ENCODE measurements at regions not wholly inside any gene's neighbourhood (a gene's known extent, or its start where the extent isn't known, plus 50 kb on each side); places are given as distances from the start of the nearest gene placed in this dataset.

DNA sequence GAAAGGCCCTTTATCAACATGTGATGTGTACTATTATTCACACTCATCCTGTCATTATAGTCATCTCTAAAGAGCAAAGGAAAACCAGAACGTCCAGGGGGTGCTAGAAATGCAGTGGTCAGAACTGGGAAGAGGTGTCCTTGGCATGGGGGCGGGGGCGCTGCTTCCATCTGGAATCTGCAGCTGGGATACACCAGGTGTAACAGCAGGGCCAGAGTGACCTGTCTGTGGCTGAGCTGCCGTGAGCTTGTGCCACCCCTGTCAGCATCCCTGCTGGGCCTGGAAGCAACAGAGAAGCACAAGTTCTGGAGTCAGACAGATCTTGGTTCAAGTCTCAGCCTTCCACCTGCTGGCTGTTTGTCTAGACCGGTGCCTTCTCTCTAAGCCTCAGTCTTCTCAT is 263.3 kb upstream of the MVB12B start:
- H3K9me3 ChIP-seq (ENCODE audit: insufficient read depth, low read length), result no peaks in the 10 kb centered on the region; the same call in 1 of the 2 replicates
- no peak overlapping the region for H3K4me3 ChIP-seq (ENCODE audit: insufficient read length, low read depth)
- no peak for DNase-seq (ENCODE audit: low read depth, low spot score)
- H3K4me1 ChIP-seq (ENCODE audit: insufficient read depth, insufficient read length), result peaks cover 3% of the 10 kb centered on the region
- H3K27me3 ChIP-seq (ENCODE audit: insufficient read depth, insufficient read length), result no peaks in the 10 kb centered on the region
- no peak overlapping the region for H3K9ac ChIP-seq (ENCODE audit: insufficient read length, low read depth)
- TF ChIP-seq ZNF274 (IDR thresholded peaks at IDR 0.05; ENCODE audit: low read depth, low read length), result no peak
- TF ChIP-seq SUZ12 (IDR thresholded peaks at IDR 0.05; ENCODE audit: extremely low read depth, insufficient read depth, insufficient read length), result no peak
- no peak for TF ChIP-seq YY1 (IDR thresholded peaks at IDR 0.05; ENCODE audit: insufficient read depth, insufficient read length)
- no peaks in the 10 kb centered on the region for H3K36me3 ChIP-seq (ENCODE audit: insufficient read depth, insufficient read length, low read length)

DNA sequence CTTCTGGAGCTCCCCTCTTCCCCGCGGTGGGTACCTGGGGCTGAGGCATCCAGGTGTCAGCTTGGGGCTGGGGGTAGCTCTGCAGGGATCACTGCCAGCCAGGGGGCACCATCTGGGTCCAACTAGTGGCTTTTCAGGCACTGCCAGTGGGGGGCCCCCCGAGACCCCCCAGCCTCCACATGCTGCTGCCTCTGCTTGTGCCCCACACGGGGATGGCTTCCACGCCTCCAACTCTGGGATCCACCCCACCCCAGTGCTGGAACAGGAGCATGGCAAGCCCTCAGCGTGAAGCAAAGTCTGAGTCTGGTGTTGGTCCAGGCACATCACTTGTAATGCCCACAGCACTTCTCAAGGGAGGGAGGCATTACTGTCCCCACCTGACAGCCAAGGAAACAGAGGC is 260.5 kb upstream of the MVB12B start:
- no peaks in the 10 kb centered on the region for H3K4me1 ChIP-seq (ENCODE audit: insufficient read depth, insufficient read length)
- H3K4me3 ChIP-seq (ENCODE audit: insufficient read length, low read depth), result no peak overlapping the region
- no peak for TF ChIP-seq ZNF274 (IDR thresholded peaks at IDR 0.05; ENCODE audit: low read depth, low read length)
- TF ChIP-seq SUZ12 (IDR thresholded peaks at IDR 0.05; ENCODE audit: extremely low read depth, insufficient read depth, insufficient read length), result no peak
- H3K36me3 ChIP-seq (ENCODE audit: insufficient read depth, insufficient read length, low read length), result no peaks in the 10 kb centered on the region
- no peak for DNase-seq (ENCODE audit: low read depth, low spot score)
- H3K27me3 ChIP-seq (ENCODE audit: insufficient read depth, insufficient read length), result no peaks in the 10 kb centered on the region
- no peak overlapping the region for H3K9ac ChIP-seq (ENCODE audit: insufficient read length, low read depth)
- H3K9me3 ChIP-seq (ENCODE audit: insufficient read depth, low read length), result no peaks in the 10 kb centered on the region; the same call in 1 of the 2 replicates

- Histone ChIP-seq H3K9me3 (ENCODE audit: insufficient read depth, low read length) (no peaks in the 10 kb centered on the region; the same call in 1 of the 2 replicates), H3K36me3 (ENCODE audit: insufficient read depth, insufficient read length, low read length) (no peaks in the 10 kb centered on the region), H3K27me3 (ENCODE audit: insufficient read depth, insufficient read length) (no peaks in the 10 kb centered on the region), H3K4me1 (ENCODE audit: insufficient read depth, insufficient read length) (no peaks in the 10 kb centered on the region), H3K4me3 (ENCODE audit: insufficient read length, low read depth) (no peak overlapping the region), H3K9ac (ENCODE audit: insufficient read length, low read depth) (no peak overlapping the region)
- no peak for DNase-seq (ENCODE audit: low read depth, low spot score)
- TF ChIP-seq SUZ12 (IDR thresholded peaks at IDR 0.05; ENCODE audit: extremely low read depth, insufficient read depth, insufficient read length), result no peak
Measured at GRCh38 chr9:126067031-126067734, 259.4 kb upstream of the MVB12B start.

GRCh38 chr9:126068534-126069230 is 257.9 kb upstream of the MVB12B start:
- no peak overlapping the region for H3K9ac ChIP-seq (ENCODE audit: insufficient read length, low read depth)
- H3K36me3 ChIP-seq (ENCODE audit: insufficient read depth, insufficient read length, low read length), result no peaks in the 10 kb centered on the region
- TF ChIP-seq SUZ12 (IDR thresholded peaks at IDR 0.05; ENCODE audit: extremely low read depth, insufficient read depth, insufficient read length) (no peak), YY1 (IDR thresholded peaks at IDR 0.05; ENCODE audit: insufficient read depth, insufficient read length) (no peak), ZNF274 (IDR thresholded peaks at IDR 0.05; ENCODE audit: low read depth, low read length) (no peak)
- H3K4me1 ChIP-seq (ENCODE audit: insufficient read depth, insufficient read length), result no peaks in the 10 kb centered on the region
- no peak overlapping the region for H3K4me3 ChIP-seq (ENCODE audit: insufficient read length, low read depth)
- H3K27me3 ChIP-seq (ENCODE audit: insufficient read depth, insufficient read length), result no peaks in the 10 kb centered on the region
- no peak for DNase-seq (ENCODE audit: low read depth, low spot score)
- H3K9me3 ChIP-seq (ENCODE audit: insufficient read depth, low read length), result no peaks in the 10 kb centered on the region

DNA sequence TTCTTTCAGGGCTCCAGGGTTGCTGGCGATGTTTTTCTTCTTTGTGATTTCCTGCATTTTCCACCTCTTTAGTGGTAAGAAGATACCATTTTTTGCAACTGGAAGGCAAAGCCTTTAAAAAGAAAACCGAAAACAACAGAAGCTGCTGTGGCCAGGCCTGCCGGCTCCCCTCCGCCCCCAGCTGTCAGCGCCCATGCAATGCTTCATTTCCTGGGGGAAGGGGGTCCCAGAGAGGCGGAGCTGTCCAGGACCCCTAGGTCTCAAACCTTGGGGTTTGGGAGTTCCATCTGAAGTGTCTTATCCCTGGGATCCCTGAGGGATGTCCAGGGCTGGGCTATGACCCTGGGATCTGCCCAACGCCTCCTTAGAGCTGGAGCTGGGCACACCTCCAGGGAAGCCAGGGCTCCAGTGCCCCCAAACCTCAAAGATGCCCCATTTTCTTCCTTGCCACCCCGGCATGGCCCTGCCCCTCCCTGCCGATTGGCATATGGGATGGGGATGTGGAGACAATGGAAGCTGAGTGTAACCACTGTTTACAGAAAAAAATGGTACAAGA is 257.2 kb upstream of the MVB12B start:
- H3K9me3 ChIP-seq (ENCODE audit: insufficient read depth, low read length), result no peaks in the 10 kb centered on the region
- no peaks in the 10 kb centered on the region for H3K36me3 ChIP-seq (ENCODE audit: insufficient read depth, insufficient read length, low read length)
- no peaks in the 10 kb centered on the region for H3K4me1 ChIP-seq (ENCODE audit: insufficient read depth, insufficient read length)
- no peak for DNase-seq (ENCODE audit: low read depth, low spot score)
- H3K27me3 ChIP-seq (ENCODE audit: insufficient read depth, insufficient read length), result no peaks in the 10 kb centered on the region
- no peak overlapping the region for H3K4me3 ChIP-seq (ENCODE audit: insufficient read length, low read depth)
- no peak overlapping the region for H3K9ac ChIP-seq (ENCODE audit: insufficient read length, low read depth)
- TF ChIP-seq YY1 (IDR thresholded peaks at IDR 0.05; ENCODE audit: insufficient read depth, insufficient read length) (no peak), SUZ12 (IDR thresholded peaks at IDR 0.05; ENCODE audit: extremely low read depth, insufficient read depth, insufficient read length) (no peak), ZNF274 (IDR thresholded peaks at IDR 0.05; ENCODE audit: low read depth, low read length) (no peak)

GRCh38 chr9:126070058-126070655 is 256.5 kb upstream of the MVB12B start:
- Histone ChIP-seq H3K36me3 (ENCODE audit: insufficient read depth, insufficient read length, low read length) (no peaks in the 10 kb centered on the region), H3K9ac (ENCODE audit: insufficient read length, low read depth) (no peak overlapping the region), H3K4me1 (ENCODE audit: insufficient read depth, insufficient read length) (no peaks in the 10 kb centered on the region), H3K9me3 (ENCODE audit: insufficient read depth, low read length) (no peaks in the 10 kb centered on the region), H3K4me3 (ENCODE audit: insufficient read length, low read depth) (no peak overlapping the region), H3K27me3 (ENCODE audit: insufficient read depth, insufficient read length) (no peaks in the 10 kb centered on the region)
- DNase-seq (ENCODE audit: low read depth, low spot score), result no peak
- TF ChIP-seq YY1 (IDR thresholded peaks at IDR 0.05; ENCODE audit: insufficient read depth, insufficient read length) (no peak), SUZ12 (IDR thresholded peaks at IDR 0.05; ENCODE audit: extremely low read depth, insufficient read depth, insufficient read length) (no peak), ZNF274 (IDR thresholded peaks at IDR 0.05; ENCODE audit: low read depth, low read length) (no peak)

All from NT2/D1 (cell line).